EH (cell line): ENCODE measurements at regions not wholly inside any gene's neighbourhood (a gene's known extent, or its start where the extent isn't known, plus 50 kb on each side); places are given as distances from the start of the nearest gene placed in this dataset.

ENCODE experiments used
- DNase-seq: peaks from one replicate; pipeline ENCODE4 v3.0.0-alpha.2; 2015; ENCODE audit warnings: low read depth

DNA sequence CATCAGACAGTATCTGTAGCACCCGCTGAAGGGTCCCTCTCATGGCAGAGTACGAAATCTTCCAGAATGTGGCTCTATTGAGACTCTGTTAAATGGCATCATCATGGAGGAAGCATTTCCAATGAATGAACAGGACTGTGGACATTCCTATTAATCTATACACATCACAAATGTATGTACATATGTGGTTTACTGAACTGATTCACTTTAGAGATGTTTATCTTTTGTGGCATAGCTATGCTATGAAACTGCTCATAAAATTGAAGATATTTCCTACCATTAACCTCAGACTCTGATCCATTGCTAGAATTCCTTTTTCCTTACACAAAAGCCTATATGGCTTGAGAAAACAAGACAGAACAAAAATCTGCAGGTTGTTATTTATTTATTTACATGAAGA lies 259.6 kb upstream of the RRP15 start:
- peak; percentile 48 for DNase-seq

DNA sequence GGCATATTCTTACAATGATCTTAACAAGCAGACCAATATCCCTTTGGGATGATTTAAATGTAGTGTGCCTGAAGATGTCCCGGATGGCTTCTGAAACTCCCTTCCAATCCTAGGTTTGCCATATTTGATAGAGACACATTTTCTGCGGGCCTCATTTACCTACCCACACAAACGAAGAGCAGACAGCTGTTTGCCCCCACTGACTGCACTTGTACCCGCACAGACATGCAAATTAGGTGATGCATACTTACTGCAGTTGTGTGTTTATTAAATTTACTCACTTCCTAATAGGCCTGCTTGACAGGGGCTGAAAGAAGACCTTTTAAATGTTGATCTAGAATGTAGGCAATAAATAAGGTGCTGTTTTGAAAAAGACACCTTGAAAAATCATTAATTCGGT lies 257.9 kb upstream of the RRP15 start:
- no peak for DNase-seq

DNA sequence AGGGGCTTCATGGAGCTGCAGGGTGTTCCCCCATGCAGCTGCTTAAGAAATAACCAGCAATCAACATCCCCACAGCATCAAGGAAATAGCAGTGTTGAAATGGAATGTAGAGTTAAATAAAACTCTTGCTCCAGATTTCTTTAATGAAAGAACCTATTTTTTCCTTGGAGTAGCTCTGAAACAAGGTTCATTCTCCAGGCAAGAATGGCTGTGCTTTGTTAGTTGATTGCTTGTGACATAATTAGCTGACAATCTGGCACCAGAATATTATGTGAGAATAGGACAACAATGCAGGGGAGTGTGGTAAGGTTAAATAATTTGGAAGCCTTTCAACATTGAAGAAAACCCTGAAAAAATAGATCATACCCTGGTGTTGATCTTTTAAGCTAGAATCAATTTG lies 254.2 kb upstream of the RRP15 start:
- no peak for DNase-seq

DNA sequence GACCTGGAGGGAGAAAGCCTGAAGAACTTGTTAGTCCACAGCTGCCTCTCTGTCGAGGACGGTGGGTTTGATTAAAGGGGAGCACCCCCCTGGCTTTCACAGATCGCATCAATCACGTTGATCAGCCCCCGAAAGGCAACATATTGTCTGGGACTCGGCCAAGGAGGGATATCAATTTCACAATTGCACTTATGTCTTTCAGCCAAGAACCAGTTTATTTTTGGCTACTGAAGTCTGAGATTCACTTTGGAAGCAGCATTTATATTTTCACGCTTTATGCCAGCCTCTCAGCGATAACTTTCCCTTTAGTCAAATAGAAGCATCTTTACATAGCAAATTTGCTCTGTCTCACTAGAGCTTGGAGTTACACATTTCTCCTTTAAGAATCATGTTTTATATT lies 253.2 kb upstream of the RRP15 start:
- no peak for DNase-seq

DNA sequence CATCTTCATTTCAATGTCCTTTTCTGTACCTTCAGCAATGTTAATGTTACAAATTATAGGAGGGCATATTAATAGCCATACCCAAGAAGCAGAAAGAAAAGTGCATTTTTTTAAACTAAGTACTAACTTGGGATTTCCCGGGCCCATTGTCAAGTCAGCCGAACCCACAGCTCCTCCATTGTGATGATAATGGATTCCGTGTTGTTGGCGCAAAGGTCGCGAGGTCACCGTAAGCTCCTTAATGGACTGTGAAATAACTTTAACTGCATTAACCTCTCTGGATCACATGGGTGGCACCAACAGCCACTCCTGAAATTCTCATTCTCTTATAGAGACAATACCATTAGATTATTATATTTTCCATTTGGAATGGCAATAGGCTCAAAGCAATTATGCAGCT lies 250.6 kb upstream of the RRP15 start:
- no peak for DNase-seq

DNA sequence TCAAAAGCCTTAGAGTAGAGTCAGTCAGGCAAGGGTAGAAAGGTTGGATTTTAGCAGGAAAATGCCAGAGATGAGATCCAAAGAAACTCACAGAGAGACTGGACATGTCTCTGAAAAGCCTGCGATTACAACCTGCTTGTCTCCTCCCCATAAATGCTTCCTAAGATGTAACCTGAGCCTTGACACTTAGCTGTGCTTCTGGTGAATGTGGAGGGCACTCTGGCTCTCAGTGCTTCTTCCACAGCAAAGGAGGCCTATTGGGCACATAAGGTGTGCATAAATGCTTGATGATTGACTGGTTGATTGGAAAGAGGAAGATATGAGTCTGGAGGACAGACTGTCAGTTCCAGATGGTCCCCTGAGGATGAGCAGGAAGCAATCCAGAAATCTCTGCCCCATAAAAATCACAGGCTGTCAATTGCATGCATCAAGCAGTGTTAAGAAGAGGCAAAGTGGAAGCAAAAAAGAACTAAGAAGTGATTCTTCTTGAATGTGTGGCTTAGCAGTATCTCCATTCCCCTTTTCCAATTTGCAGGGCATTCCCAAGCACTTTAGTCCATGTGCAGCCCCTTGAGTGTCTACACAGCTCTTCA lies 236.2 kb upstream of the RRP15 start:
- no peak for DNase-seq

DNA sequence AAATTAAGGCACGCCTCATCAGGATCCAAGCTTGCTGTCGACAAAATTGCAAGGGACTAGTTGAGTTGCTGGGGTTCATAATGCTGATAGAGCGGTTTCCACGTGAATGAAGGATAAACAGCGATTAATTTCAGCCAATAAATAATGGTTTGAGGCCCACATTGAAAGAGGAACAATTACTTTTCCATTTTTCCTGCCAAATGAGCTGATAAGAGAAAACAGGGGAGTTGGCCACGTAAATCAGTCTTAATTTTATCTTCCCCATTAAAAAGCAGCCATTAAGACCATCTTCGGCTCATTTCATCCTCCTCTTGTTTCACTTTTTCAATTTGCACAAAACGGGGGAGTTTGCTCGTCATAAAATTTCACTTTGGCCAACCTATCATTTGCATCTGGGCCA lies 235.5 kb upstream of the RRP15 start:
- DNase-seq: no peak

DNA sequence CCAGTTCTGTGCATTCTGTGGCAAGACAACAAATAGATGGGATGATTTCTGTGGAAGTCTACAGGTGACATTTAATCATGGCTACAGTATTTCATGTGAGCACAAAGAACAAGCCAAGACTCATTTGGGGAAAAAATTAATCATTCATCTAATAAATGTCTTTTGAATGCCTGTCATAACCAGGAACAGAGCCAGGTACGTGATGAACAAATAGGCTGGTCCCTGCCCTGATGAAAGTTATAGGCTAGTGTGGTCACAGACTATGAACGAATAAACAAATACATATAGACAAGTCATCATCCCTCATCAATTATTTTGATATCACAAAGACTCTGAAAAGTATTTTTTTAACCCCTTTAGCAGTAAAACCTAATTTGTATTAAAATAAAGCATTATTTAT lies 226.4 kb upstream of the RRP15 start:
- DNase-seq: no peak

DNA sequence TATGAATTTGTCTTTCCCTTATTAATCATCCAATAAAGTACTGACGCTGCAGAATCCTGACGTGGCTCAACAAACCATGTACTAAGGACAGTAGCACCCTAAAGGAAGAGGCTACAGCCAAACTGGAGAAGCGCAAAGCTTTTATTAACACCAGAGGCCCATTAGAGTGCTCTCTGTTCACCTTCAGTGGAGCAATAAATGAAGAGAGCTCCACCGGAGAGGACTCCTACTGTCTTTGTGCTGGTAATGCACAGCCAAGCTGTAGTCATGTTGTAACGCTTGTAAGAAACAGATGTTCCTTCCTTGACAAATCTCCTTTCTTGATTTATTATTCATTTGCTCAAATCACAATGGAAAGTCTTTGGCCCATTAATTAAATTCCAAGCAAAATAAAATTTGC lies 220.7 kb upstream of the RRP15 start:
- DNase-seq: no peak

DNA sequence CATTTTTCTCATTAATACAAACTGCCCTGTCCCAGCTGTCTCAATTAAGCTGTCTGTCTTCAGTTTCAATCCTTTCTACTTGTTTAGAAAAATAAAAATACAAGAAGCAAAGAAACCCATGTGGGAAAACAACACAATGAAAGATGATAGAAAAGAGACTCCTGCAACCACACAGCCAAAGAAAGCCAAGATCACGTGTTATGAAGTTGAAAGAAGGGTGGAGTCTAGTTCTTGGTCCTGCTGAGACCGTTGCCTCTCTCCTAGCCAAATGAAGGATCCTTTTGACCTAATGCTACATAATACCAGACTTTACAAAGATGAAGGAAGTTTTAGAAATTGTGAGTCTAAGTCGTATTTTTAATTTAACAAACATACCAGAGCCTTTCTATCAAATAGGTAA lies 218.8 kb upstream of the RRP15 start:
- no peak for DNase-seq

DNA sequence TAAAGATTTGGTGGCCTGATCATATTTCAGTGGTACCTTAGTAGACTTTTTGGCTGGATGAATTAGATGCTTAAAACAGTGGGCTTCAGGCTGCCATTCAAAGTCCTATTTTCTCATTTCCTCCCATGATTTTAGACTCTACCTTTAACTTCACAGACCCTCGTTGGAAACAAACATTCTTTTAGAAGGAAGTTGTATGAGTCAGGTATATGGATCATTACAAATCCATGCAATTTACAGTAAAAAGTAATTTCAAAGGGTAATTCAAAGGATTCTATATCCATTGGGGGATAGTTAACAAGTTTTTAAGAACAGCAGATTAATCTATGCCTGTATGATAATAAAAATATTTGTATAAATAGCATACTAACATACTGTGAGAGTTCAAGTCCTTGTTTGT lies 216.9 kb upstream of the RRP15 start:
- DNase-seq: no peak

DNA sequence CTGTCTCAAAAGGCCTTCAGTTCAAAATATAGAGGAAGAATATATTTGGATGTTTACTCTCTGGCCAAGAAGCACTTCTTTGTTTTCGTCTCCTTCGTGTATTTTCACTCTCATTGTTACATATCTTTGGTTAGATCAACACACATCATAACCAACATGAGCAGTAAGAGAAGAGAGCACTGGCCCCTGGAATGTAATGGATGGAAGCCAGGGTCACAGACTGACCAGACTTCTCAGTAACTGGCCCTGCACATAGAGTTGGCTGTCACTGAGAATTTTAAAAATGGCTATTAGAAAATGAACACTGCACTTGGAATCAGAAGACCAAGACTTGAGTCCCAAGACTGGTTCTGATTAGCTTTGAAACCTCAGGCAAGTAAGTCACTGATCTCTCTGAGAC lies 215.9 kb upstream of the RRP15 start:
- DNase-seq: peak; percentile 1

DNA sequence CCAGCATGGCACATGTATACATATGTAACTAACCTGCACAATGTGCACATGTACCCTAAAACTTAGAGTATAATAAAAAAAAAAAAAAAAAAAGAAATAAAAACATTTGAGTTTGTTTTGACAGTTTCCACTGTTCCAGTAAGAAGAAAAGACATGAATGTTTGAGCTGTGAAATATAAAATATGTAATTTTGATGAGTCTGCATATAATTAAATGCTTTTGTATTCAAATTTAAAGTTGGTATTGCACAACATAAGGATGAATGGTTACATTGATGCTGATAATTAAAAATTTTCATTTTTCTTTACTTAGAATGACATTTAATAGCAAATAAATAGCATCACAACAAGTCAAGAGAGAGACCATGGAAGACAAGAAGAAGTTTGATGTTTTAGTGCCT lies 212.0 kb upstream of the RRP15 start:
- DNase-seq: no peak

DNA sequence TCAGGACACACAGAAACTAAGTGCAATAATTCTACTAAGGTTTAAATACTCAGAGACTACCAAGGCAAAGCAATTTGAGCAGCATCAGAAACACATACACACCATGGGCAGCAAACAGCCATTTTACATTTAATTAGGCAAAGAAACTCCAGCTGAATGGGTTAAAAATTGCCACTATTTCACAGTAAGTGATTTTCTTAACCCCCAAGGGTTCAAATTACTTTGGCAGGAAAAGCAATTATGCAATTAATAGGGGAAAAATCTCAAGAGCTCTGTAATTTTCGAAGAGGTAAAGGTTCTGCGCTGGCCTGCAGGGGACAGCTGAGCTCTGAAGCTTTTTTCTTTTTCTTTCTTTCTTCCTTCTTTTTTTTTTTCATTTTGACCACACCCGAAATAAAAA lies 206.2 kb upstream of the RRP15 start:
- no peak for DNase-seq

DNA sequence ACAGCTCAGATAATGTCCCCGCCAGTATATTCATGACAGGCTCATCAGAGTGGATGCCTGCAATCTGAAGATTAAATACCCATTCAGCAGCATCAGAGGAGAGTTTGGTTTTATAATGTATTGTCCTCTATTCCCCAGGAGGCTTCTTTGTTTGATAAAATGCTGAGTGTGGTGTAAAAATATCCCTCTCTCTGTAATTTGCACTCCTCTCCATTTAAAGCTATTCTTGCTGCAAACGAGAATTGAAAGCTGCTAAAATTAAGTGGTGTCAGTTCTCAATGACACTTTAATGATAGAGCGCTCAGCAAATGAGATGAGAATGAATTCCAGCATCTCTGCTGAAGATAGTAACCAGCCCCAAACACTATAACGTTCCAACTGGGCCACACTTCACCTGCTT lies 205.7 kb upstream of the RRP15 start:
- DNase-seq: no peak

DNA sequence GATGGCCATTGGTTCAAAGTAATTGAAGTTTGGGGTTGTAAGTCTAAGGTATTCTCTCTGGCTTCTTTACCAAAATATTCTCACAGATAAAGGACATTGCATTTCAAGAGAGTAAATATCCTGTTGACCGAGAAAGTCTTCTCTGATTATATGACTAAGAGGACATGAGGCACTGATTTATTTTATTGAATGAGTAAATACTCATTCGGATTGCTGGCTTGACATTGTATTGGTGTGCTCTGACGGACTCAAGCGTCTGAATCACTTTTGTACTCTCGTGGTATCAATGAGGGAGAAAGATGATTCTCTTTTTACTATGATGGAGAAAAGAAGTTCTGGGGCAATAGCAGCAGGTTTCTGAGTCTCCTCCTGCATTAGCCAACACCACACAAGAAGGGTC lies 205.3 kb upstream of the RRP15 start:
- no peak for DNase-seq

DNA sequence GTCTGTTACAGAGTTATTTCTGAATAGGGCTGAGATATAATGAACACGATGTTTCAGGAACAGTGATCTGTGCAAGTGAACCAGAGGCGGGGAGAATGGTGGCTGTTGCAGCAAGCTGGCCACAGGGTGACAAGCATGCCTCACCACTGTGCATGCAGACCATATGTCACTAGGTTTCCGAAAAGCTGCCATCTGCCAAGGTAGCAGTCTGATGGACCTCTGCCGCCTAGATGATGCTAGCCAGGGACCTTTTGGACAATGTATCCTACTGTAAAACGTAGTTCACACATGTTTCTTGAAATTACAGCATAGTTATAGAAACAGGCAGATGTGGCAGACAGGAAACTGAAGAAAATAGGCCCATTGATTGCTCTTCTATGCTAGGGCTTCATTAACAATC lies 204.2 kb upstream of the RRP15 start:
- DNase-seq: no peak

DNA sequence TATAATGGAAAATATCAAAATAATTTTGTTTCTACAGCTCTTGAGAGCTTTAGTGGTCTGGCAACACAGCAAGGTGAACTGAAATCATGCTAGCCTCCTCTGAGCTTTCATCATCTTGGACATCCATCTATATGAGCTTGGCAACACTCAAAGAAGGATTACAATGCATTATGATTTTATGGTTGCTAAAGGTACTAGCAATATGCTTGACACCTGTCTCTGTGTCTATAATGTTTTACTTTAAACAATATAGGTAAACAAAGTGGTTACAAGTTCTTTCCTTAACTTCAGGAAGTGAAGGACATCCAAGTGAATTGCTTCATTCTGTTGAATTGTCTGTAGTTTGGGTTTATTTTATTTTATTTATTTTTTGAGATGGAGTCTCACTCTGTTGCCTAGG lies 203.7 kb upstream of the RRP15 start:
- no peak for DNase-seq

DNA sequence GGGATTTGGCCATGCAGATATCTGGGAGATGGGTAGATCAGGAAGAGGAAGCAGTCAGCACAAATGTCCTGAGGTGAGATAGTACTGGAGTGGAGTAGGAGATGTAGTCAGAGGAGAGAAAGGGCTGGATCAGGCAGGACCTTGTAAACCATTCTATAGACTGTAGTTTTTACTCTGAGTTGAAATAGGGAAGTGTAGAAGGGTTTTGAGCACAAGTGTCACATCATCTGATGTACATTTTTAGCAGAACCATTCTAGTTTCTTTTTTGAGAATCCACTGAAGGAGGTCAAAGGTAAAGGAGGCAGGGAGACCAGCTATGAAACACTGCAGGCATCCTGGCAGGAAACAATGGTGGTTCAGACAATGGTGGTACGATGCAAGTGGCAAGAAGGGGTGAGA lies 194.6 kb upstream of the RRP15 start:
- no peak for DNase-seq

DNA sequence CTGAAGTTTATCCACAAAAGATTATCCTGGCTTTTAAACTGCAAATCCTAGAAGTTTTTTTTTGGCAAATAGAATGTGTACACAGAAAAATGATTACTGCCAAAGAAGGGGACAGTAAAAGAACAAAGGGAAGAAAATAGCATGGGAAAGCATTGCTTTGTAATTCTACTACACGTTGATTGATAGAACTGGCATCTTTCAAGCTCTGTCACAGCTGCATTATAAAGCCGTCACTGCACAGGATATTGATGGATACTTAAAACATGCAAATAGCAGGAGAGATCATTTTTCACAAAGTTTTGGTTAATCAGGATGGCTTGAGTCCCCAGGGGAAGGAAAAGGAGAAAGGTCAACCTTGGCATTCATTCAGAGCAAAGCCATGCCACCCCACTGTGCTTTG lies 183.7 kb upstream of the RRP15 start:
- no peak for DNase-seq

DNA sequence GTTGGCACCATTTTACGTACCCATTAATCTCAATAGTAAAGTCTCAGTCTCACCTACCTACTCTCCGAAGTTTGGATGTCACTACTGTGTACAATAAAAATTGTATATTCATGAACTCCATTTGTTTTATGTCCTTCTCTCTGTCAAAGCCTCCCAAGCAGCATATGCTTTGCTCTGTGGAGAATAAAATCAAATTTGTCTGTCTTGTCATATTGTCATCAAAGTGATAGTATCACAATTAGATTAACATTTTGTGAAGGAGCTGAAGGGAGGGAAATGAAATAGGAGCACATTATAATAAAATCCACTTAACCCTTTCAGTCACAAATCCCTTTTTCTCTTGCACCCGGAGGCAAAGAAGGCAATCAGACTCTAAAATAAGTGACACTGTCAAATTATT lies 177.1 kb upstream of the RRP15 start:
- DNase-seq: no peak

DNA sequence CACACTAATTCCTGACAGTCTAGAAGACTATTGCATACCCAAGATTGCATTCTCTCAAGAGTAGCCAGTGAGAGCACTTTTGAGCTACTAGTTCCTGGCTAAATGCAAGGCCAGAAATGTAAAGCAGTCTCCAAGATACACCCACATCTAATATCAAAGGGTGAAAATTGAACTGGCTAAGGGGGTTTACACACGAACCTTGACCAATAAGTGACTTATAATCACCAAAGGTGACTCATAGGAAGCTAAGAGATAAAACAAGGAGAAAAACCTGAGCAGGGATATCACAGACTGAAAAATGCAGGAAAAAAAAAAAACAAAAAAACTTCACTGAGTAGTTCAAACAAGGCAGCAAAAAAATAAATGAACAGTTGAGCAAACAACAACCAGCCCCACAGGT lies 172.2 kb upstream of the RRP15 start:
- no peak for DNase-seq

DNA sequence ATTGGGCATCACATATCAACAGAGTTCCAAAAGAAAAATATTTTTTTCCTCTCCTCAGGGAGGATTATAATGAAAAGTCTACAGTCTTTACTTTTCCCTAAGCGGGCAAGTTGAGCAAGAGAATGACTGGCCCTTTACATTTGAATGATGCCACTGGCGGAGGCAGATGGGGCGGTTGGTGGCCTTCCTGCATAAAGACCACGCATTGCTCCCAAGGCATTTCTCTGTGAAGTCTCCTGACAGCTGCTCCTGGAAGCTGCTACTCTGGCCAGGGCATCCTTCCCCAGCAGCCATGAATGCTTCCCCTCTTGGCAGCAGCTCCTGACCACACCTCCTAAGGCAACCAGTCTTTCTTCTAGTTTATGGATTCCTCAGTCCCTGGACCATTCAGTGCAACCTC lies 161.1 kb upstream of the RRP15 start:
- no peak for DNase-seq

DNA sequence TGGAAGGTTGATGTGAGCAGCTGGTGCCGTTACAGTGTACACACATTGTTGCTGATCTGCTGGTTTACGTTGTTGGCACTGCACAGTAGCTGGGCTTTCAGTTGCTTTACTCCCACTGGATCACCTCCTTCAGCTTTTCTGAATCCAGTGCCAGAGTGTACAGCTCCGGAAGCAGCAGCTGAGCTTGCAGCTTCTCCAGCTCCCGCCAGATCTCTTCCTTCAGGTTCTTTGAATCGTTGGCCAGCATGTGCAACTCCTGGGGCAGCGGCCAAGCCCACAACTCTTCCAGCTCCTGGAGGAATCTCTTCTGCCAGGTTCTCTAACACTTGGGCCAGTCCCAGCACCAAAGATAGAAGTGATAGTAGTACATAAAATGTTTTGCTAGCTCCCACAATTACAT lies 149.7 kb upstream of the RRP15 start:
- no peak for DNase-seq

DNA sequence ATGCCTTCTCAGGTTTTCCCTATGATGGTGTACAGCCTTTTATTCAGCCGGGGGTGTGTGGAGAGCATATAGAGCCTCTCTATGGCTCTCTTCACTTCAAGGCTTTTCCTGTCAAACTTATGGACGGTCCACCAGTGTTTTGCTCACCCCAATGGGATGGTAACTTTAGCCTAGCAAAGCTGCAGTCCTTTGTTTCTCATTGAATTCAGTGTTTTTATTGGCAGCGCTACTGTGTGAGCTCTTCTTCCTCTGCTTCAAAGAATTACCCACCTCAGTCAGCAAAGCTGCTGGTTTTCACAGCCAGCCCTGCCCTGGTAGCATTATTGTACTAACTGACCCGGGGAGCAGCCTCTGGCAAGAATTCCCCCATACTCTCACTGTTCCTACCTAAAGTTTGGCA lies 145.3 kb upstream of the RRP15 start:
- DNase-seq: no peak
